ENCODE measurements at regions not wholly inside any gene's neighbourhood (a gene's known extent, or its start where the extent isn't known, plus 50 kb on each side); places are given as distances from the start of the nearest gene placed in this dataset.
"Not testable (repeated sequence)": the region's sequence is repeated elsewhere in the genome, so short reads cannot be mapped to it uniquely, and the experiment has no call there.

GRCh38 chr16:33009468-33009867 is 184.6 kb upstream of the TP53TG3C start:
- intact Hi-C loops (cut with DNase I, micrococcal nuclease); H3K4me1 ChIP-seq (ENCODE audit: low read depth); H3K36me3 ChIP-seq (ENCODE audit: low read depth); H3K9me3 ChIP-seq; H3K4me3 ChIP-seq; ATAC-seq: not testable (repeated sequence)
- DNase-seq: peak in 1 of 3 donors; percentile 5

GRCh38 chr16:33027121-33027520 is 166.9 kb upstream of the TP53TG3C start:
- H3K9me3 ChIP-seq; H3K4me1 ChIP-seq (ENCODE audit: low read depth); DNase-seq; H3K36me3 ChIP-seq (ENCODE audit: low read depth); ATAC-seq; H3K4me3 ChIP-seq; intact Hi-C loops (cut with DNase I, micrococcal nuclease): not testable (repeated sequence)

GRCh38 chr16:33027941-33028340 is 166.1 kb upstream of the TP53TG3C start:
- H3K36me3 ChIP-seq (ENCODE audit: low read depth); intact Hi-C loops (cut with DNase I, micrococcal nuclease); H3K4me1 ChIP-seq (ENCODE audit: low read depth); ATAC-seq; H3K4me3 ChIP-seq; H3K9me3 ChIP-seq; DNase-seq: not testable (repeated sequence)

GRCh38 chr16:33028707-33029390 is 165.2 kb upstream of the TP53TG3C start:
- H3K9me3 ChIP-seq; H3K4me3 ChIP-seq; DNase-seq; intact Hi-C loops (cut with DNase I, micrococcal nuclease); H3K36me3 ChIP-seq (ENCODE audit: low read depth); ATAC-seq; H3K4me1 ChIP-seq (ENCODE audit: low read depth): not testable (repeated sequence)

- intact Hi-C loops (cut with DNase I, micrococcal nuclease); ATAC-seq; H3K36me3 ChIP-seq (ENCODE audit: low read depth); DNase-seq; H3K9me3 ChIP-seq; H3K4me3 ChIP-seq; H3K4me1 ChIP-seq (ENCODE audit: low read depth): not testable (repeated sequence)
These were observed 145.2 kb upstream of the TP53TG3C start for GRCh38 chr16:33048849-33049248.

- DNase-seq (peak in 1 of 3 donors; percentile 27), ATAC-seq (no peak)
- no peaks in the 10 kb centered on the region for H3K36me3 ChIP-seq (ENCODE audit: low read depth)
- peaks cover 2% of the 10 kb centered on the region for H3K9me3 ChIP-seq
- intact Hi-C loops (cut with DNase I, micrococcal nuclease): no loop called here
- no peak overlapping the region for H3K4me3 ChIP-seq
- TF ChIP-seq CTCF (IDR thresholded peaks at IDR 0.05): no peak
- no peaks in the 10 kb centered on the region for H3K4me1 ChIP-seq (ENCODE audit: low read depth)
These were observed 134.8 kb upstream of the TP53TG3C start for GRCh38 chr16:33059206-33059605.

GRCh38 chr16:33059654-33060421 is 134.2 kb upstream of the TP53TG3C start:
- H3K36me3 ChIP-seq (ENCODE audit: low read depth); ATAC-seq; H3K4me3 ChIP-seq; H3K9me3 ChIP-seq; intact Hi-C loops (cut with DNase I, micrococcal nuclease); H3K4me1 ChIP-seq (ENCODE audit: low read depth): not testable (repeated sequence)
- peak in 1 of 3 donors; percentile 18 for DNase-seq

- H3K9me3 ChIP-seq; H3K4me1 ChIP-seq (ENCODE audit: low read depth); intact Hi-C loops (cut with DNase I, micrococcal nuclease); H3K4me3 ChIP-seq; ATAC-seq; DNase-seq; H3K36me3 ChIP-seq (ENCODE audit: low read depth): not testable (repeated sequence)
These were observed 131.3 kb upstream of the TP53TG3C start for GRCh38 chr16:33062763-33063162.

GRCh38 chr16:33063365-33064170 is 130.5 kb upstream of the TP53TG3C start:
- H3K4me1 ChIP-seq (ENCODE audit: low read depth); H3K36me3 ChIP-seq (ENCODE audit: low read depth); H3K4me3 ChIP-seq; DNase-seq; intact Hi-C loops (cut with DNase I, micrococcal nuclease); ATAC-seq; H3K9me3 ChIP-seq: not testable (repeated sequence)

GRCh38 chr16:33064454-33065073 is 129.5 kb upstream of the TP53TG3C start:
- intact Hi-C loops (cut with DNase I, micrococcal nuclease); DNase-seq; H3K4me1 ChIP-seq (ENCODE audit: low read depth); H3K9me3 ChIP-seq; ATAC-seq; H3K4me3 ChIP-seq; H3K36me3 ChIP-seq (ENCODE audit: low read depth): not testable (repeated sequence)

Data from mucosa of descending colon (tissue), 3 donors.